ENCODE measurements at regions not wholly inside any gene's neighbourhood (a gene's known extent, or its start where the extent isn't known, plus 50 kb on each side); places are given as distances from the start of the nearest gene placed in this dataset.

DNA sequence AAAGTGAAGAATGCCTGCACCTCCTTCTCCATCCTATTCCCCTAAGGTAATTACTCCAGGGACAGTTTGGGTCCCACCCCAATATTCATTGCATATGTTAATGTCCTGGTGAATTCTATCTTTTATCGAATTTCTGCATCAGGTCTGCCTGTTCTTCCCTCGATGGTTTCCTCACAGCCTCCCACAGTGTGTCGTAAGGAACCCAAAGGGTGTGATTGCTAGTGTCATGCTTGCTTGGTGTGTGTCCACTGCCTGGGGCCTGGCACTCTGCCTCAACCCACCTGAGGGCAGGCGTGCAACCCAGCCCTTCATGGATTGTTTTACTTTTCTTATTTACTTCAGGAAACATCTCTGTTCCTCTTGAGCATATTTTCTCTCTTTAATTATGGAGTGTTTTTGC is 60.2 kb upstream of the CYSLTR2 start:
- no peaks in the 10 kb centered on the region for H4K20me1 ChIP-seq (replicated peaks in 1 of 2; ENCODE audit: control insufficient read depth in 1 of 2, insufficient read depth in 2 of 2, low read length in 2 of 2)
- H3K4me2 ChIP-seq (ENCODE audit: insufficient read depth in 1 of 2, low read depth in 2 of 2, low read length in 2 of 2): peak overlapping the region in 1 of 2 experiments; percentile 50; a peak in 2 of 4 replicates
- peak overlapping the region; percentile 96 for H2BK12ac ChIP-seq (ENCODE audit: low read depth, low read length)
- WGBS, 2 experiments (ENCODE audit: extremely low coverage in 1 of 2, insufficient coverage in 1 of 2, insufficient read length in 1 of 2, insufficient replicate concordance in 2 of 2, low coverage in 1 of 2, low lambda C conversion rate in 2 of 2, missing lambda C conversion rate in 1 of 2): 79% methylated on average over 4 of the region's 4 CpGs; no CpG with 5 or more reads in 1 of the 2 experiments
- H3K23me2 ChIP-seq (ENCODE audit: low read depth, low read length): no peaks in the 10 kb centered on the region
- H2AK5ac ChIP-seq (ENCODE audit: low read depth, low read length): no peak overlapping the region
- ChIA-PET CTCF (ENCODE audit: partially characterized antibody) (interaction anchor here (3.2 to 4.7 kb wide), 3 partner anchors 51 to 176 kb away, joined by 8 to 68 read pairs (median 19); no protein-coding TSS in a partner anchor), POLR2A (ENCODE audit: partially characterized antibody) (interaction anchor here (0.6 kb wide), 1 partner anchor 10 kb away, joined by 3 read pairs; no protein-coding TSS in a partner anchor)
- peak overlapping the region; percentile 95 for H3K18ac ChIP-seq (ENCODE audit: extremely low read depth, low read length)
- H3K79me2 ChIP-seq (ENCODE audit: control insufficient read depth in 1 of 2, insufficient read depth in 2 of 2, low read length in 2 of 2): no peaks in the 10 kb centered on the region
- peak overlapping the region; percentile 66; the same call in 1 of the 2 replicates for H2BK20ac ChIP-seq (ENCODE audit: low read length)
- H3K23ac ChIP-seq (ENCODE audit: insufficient read length): no peak overlapping the region
- H3K4me1 ChIP-seq (replicated peaks in 1 of 4; ENCODE audit: control insufficient read depth in 3 of 4, insufficient read depth in 4 of 4, low read length in 3 of 4): peaks cover 8 to 25% (median 18%) of the 10 kb centered on the region in 4 experiments
- H3K27ac ChIP-seq (ENCODE audit: low read depth, low read length): no peak overlapping the region
- no peak for FAIRE-seq
- H4K8ac ChIP-seq (ENCODE audit: extremely low read depth, insufficient read depth, low read length): no peak overlapping the region
- DNase-seq (ENCODE audit: low read depth in 1 of 2, low spot score in 2 of 2): no peak
- no peak overlapping the region for H3K14ac ChIP-seq (ENCODE audit: insufficient read length)
- H3K79me1 ChIP-seq (ENCODE audit: low read depth, low read length): no peaks in the 10 kb centered on the region
- no peak overlapping the region for H4K91ac ChIP-seq (replicated peaks; ENCODE audit: insufficient read length, low read length)
- peak overlapping the region; percentile 29; the same call in 1 of the 2 replicates for H2BK5ac ChIP-seq (ENCODE audit: low read depth, low read length)
- no peak overlapping the region for H2BK15ac ChIP-seq (ENCODE audit: low read length)
- H3K4me3 ChIP-seq (ENCODE audit: extremely low read depth in 1 of 4, insufficient read depth in 2 of 4, low read depth in 3 of 4, low read length in 4 of 4): no peak overlapping the region; a peak in 1 of 8 replicates
- H3K9ac ChIP-seq (replicated peaks in 1 of 4; ENCODE audit: extremely low read depth in 1 of 4, low read depth in 3 of 4, low read length in 3 of 4): no peak overlapping the region
- 0 out of 4 replicates have a peak, but pooled peaks cover 0 to 6% of the 10 kb centered on the region in 2 experiments for H3K9me3 ChIP-seq (ENCODE audit: insufficient read depth in 2 of 2, low read depth in 1 of 2, low read length in 1 of 2)
- no peak overlapping the region for H4K5ac ChIP-seq (ENCODE audit: insufficient read length, low read depth, low read length)
- no peak overlapping the region for H2AFZ ChIP-seq (ENCODE audit: low read length)
- H3K36me3 ChIP-seq (ENCODE audit: control insufficient read depth in 2 of 4, insufficient read depth in 4 of 4, low read length in 3 of 4): no peaks in the 10 kb centered on the region
- no peak overlapping the region for H3K4ac ChIP-seq (replicated peaks; ENCODE audit: insufficient read length, low read depth, low read length)
- no peak overlapping the region for H2BK120ac ChIP-seq (replicated peaks; ENCODE audit: low read depth, low read length)
- no peak for TF ChIP-seq SP1 (IDR thresholded peaks at IDR 0.05; ENCODE audit: low read depth, low read length)
- TF ChIP-seq, protein P1, sequence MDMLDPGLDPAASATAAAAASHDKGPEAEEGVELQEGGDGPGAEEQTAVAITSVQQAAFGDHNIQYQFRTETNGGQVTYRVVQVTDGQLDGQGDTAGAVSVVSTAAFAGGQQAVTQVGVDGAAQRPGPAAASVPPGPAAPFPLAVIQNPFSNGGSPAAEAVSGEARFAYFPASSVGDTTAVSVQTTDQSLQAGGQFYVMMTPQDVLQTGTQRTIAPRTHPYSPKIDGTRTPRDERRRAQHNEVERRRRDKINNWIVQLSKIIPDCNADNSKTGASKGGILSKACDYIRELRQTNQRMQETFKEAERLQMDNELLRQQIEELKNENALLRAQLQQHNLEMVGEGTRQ (IDR thresholded peaks at IDR 0.05; ENCODE audit: low read length): no peak
- no peaks in the 10 kb centered on the region for H3K27me3 ChIP-seq (replicated peaks in 1 of 4; ENCODE audit: control insufficient read depth in 3 of 4, extremely low read depth in 1 of 4, insufficient read depth in 3 of 4, low read length in 3 of 4)
- no peak overlapping the region for H3K56ac ChIP-seq (replicated peaks; ENCODE audit: insufficient read length, low read depth, low read length)

Data from H1 (cell line).